GM12878 (cell line): ENCODE measurements at regions not wholly inside any gene's neighbourhood (a gene's known extent, or its start where the extent isn't known, plus 50 kb on each side); places are given as distances from the start of the nearest gene placed in this dataset.

Experiments used
- BHLHE40 ChIP-seq, 2 experiments: fragments of 450-650 bp in 1 of 2; IDR thresholded peaks; 2 replicates each; pipeline ENCODE4 v1.6.1; 2011 to 2017; ENCODE audit warnings: low read depth in 2 of 2, borderline replicate concordance in 1 of 2, improper control_type of control experiment in 1 of 2, low read length in 1 of 2, mild to moderate bottlenecking in 1 of 2
- ESRRA ChIP-seq: IDR thresholded peaks from 2 replicates; pipeline ENCODE4 v1.6.1; 2012; ENCODE audit warnings: mild to moderate bottlenecking, low read length, improper control_type of control experiment
- FOS ChIP-seq: IDR thresholded peaks from 3 replicates; pipeline ENCODE4 v1.6.1; 2011; ENCODE audit warnings: borderline replicate concordance; ENCODE audit not compliant: insufficient read length; ENCODE audit errors: extremely low read depth
- IKZF1 ChIP-seq: fragments of 450-650 bp; conservative IDR thresholded peaks from 2 replicates; pipeline ENCODE4 v1.6.1; 2017; ENCODE audit warnings: antibody characterized with exemption, mild to moderate bottlenecking
- IKZF2 ChIP-seq, 2 experiments: fragments of 450-650 bp; IDR thresholded peaks; 2 replicates each; pipeline ENCODE4 v1.6.1; 2017; ENCODE audit warnings: mild to moderate bottlenecking in 2 of 2, moderate library complexity in 2 of 2
- MTA3 ChIP-seq: IDR thresholded peaks from 2 replicates; pipeline ENCODE4 v1.6.1; 2012; ENCODE audit warnings: low read length, inconsistent platforms, borderline replicate concordance
- MYC ChIP-seq: IDR thresholded peaks from 2 replicates; pipeline ENCODE4 v1.6.1; 2011; ENCODE audit warnings: mild to moderate bottlenecking, low read length, moderate library complexity, inconsistent platforms; ENCODE audit not compliant: insufficient read depth, insufficient replicate concordance, insufficient read length, severe bottlenecking
- NFIC ChIP-seq: IDR thresholded peaks from 2 replicates; pipeline ENCODE4 v1.6.1; 2012; ENCODE audit warnings: low read depth, mild to moderate bottlenecking, inconsistent platforms, low read length, moderate library complexity
- RAD51 ChIP-seq: fragments of 450-650 bp; IDR thresholded peaks from 2 replicates; pipeline ENCODE4 v1.6.1; 2016; ENCODE audit warnings: moderate library complexity, mild to moderate bottlenecking, inconsistent platforms
- RELA ChIP-seq: fragments of 450-650 bp; IDR thresholded peaks from 2 replicates; pipeline ENCODE4 v1.8.0; 2014; ENCODE audit warnings: borderline replicate concordance; ENCODE audit not compliant: partially characterized antibody
- TAF1 ChIP-seq: IDR thresholded peaks from 2 replicates; pipeline ENCODE4 v1.6.1; 2011; ENCODE audit warnings: mild to moderate bottlenecking, low read depth, low read length, borderline replicate concordance
- ZNF207 ChIP-seq: fragments of 450-650 bp; IDR thresholded peaks from 2 replicates; pipeline ENCODE4 v1.6.1; 2014; ENCODE audit warnings: antibody characterized with exemption, mild to moderate bottlenecking, borderline replicate concordance
- TF ChIP-seq, protein P1 (sequence below): fragments of 450-650 bp; IDR thresholded peaks from 2 replicates; pipeline ENCODE4 v1.6.1; 2014; ENCODE audit warnings: mild to moderate bottlenecking
- TF ChIP-seq, protein P2 (sequence below): fragments of 150-350 bp; IDR thresholded peaks from 2 replicates; pipeline ENCODE4 v1.6.1; 2014; ENCODE audit warnings: mild to moderate bottlenecking, low read depth, low read length
- TF ChIP-seq, protein P3 (sequence below): fragments of 450-650 bp; IDR thresholded peaks from 2 replicates; pipeline ENCODE4 v1.6.1; 2017; ENCODE audit warnings: borderline replicate concordance
- TF ChIP-seq, protein P4 (sequence below): fragments of 150-350 bp; IDR thresholded peaks from 2 replicates; pipeline ENCODE4 v1.6.1; 2016; ENCODE audit warnings: low read depth, low read length
- TF ChIP-seq, protein P5 (sequence below): fragments of 450-650 bp; IDR thresholded peaks from 2 replicates; pipeline ENCODE4 v1.6.1; 2017; ENCODE audit warnings: low read depth, mild to moderate bottlenecking, moderate library complexity
- TF ChIP-seq, protein P6 (sequence below), 3 experiments: IDR thresholded peaks in 2 of 3; conservative IDR thresholded peaks in 1 of 3; 2 replicates each; pipeline ENCODE4 v1.5.1; 2011; ENCODE audit warnings: low read depth in 3 of 3, low read length in 3 of 3, mild to moderate bottlenecking in 3 of 3, control low read depth in 2 of 3, moderate library complexity in 2 of 3, inconsistent platforms in 1 of 3, mixed read lengths in 1 of 3; ENCODE audit not compliant: control insufficient read depth in 2 of 3, insufficient read depth in 1 of 3; ENCODE audit errors: extremely low read depth in 1 of 3

DNA sequence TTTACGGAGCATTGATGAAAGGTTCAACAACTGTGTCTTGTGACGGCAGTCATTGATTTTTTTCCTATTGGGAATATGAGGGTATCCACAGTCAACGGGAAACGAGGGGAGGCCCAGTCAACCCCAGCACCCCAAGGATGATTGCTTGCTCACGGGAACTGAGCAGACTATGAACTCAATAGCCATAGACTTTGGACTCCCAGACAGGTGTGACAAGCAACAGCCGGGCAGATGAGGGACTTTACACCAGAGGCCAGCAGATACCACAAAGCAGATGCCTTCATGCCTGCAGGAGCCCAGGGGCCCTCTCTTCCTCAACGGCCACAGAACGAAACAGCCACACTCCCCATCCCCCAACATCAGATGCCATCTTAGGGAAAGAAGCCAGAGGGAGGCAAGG is 80.3 kb upstream of the FLT1 start (continued):
- TF ChIP-seq, protein P1, sequence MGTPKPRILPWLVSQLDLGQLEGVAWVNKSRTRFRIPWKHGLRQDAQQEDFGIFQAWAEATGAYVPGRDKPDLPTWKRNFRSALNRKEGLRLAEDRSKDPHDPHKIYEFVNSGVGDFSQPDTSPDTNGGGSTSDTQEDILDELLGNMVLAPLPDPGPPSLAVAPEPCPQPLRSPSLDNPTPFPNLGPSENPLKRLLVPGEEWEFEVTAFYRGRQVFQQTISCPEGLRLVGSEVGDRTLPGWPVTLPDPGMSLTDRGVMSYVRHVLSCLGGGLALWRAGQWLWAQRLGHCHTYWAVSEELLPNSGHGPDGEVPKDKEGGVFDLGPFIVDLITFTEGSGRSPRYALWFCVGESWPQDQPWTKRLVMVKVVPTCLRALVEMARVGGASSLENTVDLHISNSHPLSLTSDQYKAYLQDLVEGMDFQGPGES = no peak
- peak; percentile 60 to 71; a peak in 2 of 4 replicates for TF ChIP-seq IKZF2 (IDR thresholded peaks at IDR 0.05)
- TF ChIP-seq, protein P2, sequence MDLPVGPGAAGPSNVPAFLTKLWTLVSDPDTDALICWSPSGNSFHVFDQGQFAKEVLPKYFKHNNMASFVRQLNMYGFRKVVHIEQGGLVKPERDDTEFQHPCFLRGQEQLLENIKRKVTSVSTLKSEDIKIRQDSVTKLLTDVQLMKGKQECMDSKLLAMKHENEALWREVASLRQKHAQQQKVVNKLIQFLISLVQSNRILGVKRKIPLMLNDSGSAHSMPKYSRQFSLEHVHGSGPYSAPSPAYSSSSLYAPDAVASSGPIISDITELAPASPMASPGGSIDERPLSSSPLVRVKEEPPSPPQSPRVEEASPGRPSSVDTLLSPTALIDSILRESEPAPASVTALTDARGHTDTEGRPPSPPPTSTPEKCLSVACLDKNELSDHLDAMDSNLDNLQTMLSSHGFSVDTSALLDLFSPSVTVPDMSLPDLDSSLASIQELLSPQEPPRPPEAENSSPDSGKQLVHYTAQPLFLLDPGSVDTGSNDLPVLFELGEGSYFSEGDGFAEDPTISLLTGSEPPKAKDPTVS = no peak
- TF ChIP-seq MYC = no peak
- no peak for TF ChIP-seq TAF1
- TF ChIP-seq, protein P3, sequence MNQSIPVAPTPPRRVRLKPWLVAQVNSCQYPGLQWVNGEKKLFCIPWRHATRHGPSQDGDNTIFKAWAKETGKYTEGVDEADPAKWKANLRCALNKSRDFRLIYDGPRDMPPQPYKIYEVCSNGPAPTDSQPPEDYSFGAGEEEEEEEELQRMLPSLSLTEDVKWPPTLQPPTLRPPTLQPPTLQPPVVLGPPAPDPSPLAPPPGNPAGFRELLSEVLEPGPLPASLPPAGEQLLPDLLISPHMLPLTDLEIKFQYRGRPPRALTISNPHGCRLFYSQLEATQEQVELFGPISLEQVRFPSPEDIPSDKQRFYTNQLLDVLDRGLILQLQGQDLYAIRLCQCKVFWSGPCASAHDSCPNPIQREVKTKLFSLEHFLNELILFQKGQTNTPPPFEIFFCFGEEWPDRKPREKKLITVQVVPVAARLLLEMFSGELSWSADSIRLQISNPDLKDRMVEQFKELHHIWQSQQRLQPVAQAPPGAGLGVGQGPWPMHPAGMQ = no peak
- no peak for TF ChIP-seq ZNF207
- TF ChIP-seq IKZF1 = peak; percentile 82
- TF ChIP-seq, protein P4, sequence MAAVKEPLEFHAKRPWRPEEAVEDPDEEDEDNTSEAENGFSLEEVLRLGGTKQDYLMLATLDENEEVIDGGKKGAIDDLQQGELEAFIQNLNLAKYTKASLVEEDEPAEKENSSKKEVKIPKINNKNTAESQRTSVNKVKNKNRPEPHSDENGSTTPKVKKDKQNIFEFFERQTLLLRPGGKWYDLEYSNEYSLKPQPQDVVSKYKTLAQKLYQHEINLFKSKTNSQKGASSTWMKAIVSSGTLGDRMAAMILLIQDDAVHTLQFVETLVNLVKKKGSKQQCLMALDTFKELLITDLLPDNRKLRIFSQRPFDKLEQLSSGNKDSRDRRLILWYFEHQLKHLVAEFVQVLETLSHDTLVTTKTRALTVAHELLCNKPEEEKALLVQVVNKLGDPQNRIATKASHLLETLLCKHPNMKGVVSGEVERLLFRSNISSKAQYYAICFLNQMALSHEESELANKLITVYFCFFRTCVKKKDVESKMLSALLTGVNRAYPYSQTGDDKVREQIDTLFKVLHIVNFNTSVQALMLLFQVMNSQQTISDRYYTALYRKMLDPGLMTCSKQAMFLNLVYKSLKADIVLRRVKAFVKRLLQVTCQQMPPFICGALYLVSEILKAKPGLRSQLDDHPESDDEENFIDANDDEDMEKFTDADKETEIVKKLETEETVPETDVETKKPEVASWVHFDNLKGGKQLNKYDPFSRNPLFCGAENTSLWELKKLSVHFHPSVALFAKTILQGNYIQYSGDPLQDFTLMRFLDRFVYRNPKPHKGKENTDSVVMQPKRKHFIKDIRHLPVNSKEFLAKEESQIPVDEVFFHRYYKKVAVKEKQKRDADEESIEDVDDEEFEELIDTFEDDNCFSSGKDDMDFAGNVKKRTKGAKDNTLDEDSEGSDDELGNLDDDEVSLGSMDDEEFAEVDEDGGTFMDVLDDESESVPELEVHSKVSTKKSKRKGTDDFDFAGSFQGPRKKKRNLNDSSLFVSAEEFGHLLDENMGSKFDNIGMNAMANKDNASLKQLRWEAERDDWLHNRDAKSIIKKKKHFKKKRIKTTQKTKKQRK = no peak
- TF ChIP-seq, protein P5, sequence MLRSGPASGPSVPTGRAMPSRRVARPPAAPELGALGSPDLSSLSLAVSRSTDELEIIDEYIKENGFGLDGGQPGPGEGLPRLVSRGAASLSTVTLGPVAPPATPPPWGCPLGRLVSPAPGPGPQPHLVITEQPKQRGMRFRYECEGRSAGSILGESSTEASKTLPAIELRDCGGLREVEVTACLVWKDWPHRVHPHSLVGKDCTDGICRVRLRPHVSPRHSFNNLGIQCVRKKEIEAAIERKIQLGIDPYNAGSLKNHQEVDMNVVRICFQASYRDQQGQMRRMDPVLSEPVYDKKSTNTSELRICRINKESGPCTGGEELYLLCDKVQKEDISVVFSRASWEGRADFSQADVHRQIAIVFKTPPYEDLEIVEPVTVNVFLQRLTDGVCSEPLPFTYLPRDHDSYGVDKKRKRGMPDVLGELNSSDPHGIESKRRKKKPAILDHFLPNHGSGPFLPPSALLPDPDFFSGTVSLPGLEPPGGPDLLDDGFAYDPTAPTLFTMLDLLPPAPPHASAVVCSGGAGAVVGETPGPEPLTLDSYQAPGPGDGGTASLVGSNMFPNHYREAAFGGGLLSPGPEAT = peak; percentile 57; the same call in 1 of the 2 replicates
- no peak for TF ChIP-seq ESRRA
- TF ChIP-seq FOS = no peak
- TF ChIP-seq RELA = peak; percentile 46
- TF ChIP-seq RAD51 = no peak
- TF ChIP-seq, protein P6, sequence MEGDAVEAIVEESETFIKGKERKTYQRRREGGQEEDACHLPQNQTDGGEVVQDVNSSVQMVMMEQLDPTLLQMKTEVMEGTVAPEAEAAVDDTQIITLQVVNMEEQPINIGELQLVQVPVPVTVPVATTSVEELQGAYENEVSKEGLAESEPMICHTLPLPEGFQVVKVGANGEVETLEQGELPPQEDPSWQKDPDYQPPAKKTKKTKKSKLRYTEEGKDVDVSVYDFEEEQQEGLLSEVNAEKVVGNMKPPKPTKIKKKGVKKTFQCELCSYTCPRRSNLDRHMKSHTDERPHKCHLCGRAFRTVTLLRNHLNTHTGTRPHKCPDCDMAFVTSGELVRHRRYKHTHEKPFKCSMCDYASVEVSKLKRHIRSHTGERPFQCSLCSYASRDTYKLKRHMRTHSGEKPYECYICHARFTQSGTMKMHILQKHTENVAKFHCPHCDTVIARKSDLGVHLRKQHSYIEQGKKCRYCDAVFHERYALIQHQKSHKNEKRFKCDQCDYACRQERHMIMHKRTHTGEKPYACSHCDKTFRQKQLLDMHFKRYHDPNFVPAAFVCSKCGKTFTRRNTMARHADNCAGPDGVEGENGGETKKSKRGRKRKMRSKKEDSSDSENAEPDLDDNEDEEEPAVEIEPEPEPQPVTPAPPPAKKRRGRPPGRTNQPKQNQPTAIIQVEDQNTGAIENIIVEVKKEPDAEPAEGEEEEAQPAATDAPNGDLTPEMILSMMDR (IDR thresholded peaks at IDR 0.05 in 2 of 3, conservative IDR thresholded peaks at IDR 0.05 in 1 of 3; ENCODE audit: control insufficient read depth in 2 of 3, extremely low read depth in 1 of 3, insufficient read depth in 1 of 3, low read depth in 3 of 3, low read length in 3 of 3) = peak in 1 of 3 experiments; percentile 28; a peak in 2 of 6 replicates
- TF ChIP-seq MTA3 = no peak
- TF ChIP-seq BHLHE40 (IDR thresholded peaks at IDR 0.05; ENCODE audit: borderline replicate concordance in 1 of 2, low read depth in 2 of 2, low read length in 1 of 2) = peak; percentile 15 to 79; a peak in 2 of 4 replicates
- no peak for TF ChIP-seq NFIC
